Kidney (tissue), 13 donors: ENCODE measurements at regions not wholly inside any gene's neighbourhood (a gene's known extent, or its start where the extent isn't known, plus 50 kb on each side); places are given as distances from the start of the nearest gene placed in this dataset.

ENCODE experiments used
- DNase-seq, 5 donors: peaks; one replicate each; pipeline ENCODE4 v3.0.0-alpha.2; 2013 to 2020
- FAIRE-seq: peaks from 2 replicates; lab custom pipeline; 2012; peaks lifted over from hg19 to GRCh38; lab: Jason Lieb, UNC
- H3K27ac ChIP-seq, 2 donors: one replicate each; pipeline ENCODE4 v1.7.0; 2013; ENCODE audit warnings: low read depth in 2 of 2, low read length in 2 of 2, inconsistent platforms in 1 of 2
- H3K27me3 ChIP-seq: one replicate; pipeline ENCODE4 v1.7.1; 2013; ENCODE audit warnings: low read length, inconsistent platforms; ENCODE audit not compliant: control insufficient read depth, insufficient read depth
- H3K36me3 ChIP-seq, 3 donors: one replicate each; pipeline versions ENCODE4 v1.7.0 to v1.7.1; 2013; ENCODE audit warnings: low read length in 3 of 3, control low read depth in 1 of 3, inconsistent platforms in 1 of 3; ENCODE audit not compliant: insufficient read depth in 3 of 3, control insufficient read depth in 2 of 3
- H3K4me1 ChIP-seq, 3 donors: one replicate each; pipeline versions ENCODE4 v1.7.0 to v1.7.1; 2013; ENCODE audit warnings: low read length in 3 of 3, inconsistent platforms in 1 of 3, low read depth in 1 of 3; ENCODE audit not compliant: control insufficient read depth in 2 of 3, insufficient read depth in 2 of 3
- H3K4me3 ChIP-seq, 3 donors: one replicate each; pipeline versions ENCODE4 v1.7.0 to v1.8.1; 2013; ENCODE audit warnings: low read length in 3 of 3, control low read depth in 1 of 3, inconsistent platforms in 1 of 3
- H3K9ac ChIP-seq, 3 donors: one replicate each; pipeline versions ENCODE4 v1.7.0 to v1.7.1; 2013; ENCODE audit warnings: low read length in 3 of 3, control low read depth in 1 of 3, inconsistent platforms in 1 of 3
- H3K9me3 ChIP-seq, 3 donors: one replicate each; pipeline versions ENCODE4 v1.7.0 to v1.7.1; 2013; ENCODE audit warnings: low read length in 3 of 3, control low read depth in 1 of 3, inconsistent platforms in 1 of 3; ENCODE audit not compliant: control insufficient read depth in 2 of 3, insufficient read depth in 1 of 3
- CTCF ChIP-seq: IDR thresholded peaks from 3 replicates; pipeline ENCODE4 v1.5.1; 2012; ENCODE audit warnings: mild to moderate bottlenecking, moderate library complexity, borderline replicate concordance; ENCODE audit not compliant: insufficient read depth; ENCODE audit errors: extremely low read depth
- intact Hi-C: fragments of 100-400 bp; cut with DNase I; formaldehyde crosslinking; loops from one replicate; pipeline ENCODE4 v1.11.1; 2022
- donor health status: control.
- donor health status: control.
- donor health status: control.
- donor health status: control.
- donor health status: control.
- donor health status: DM: yes; HTN: yes; CAD: no.
- donor health status: Normal renal cell carcinoma (clear cell type).

- peak in 1 of 5 donors; percentile 70 for DNase-seq
- intact Hi-C loops, result no loop called here
These were observed 175.4 kb downstream of the CTTN start for GRCh38 chr11:70573701-70574151.

GRCh38 chr11:70574725-70575347 is 176.5 kb downstream of the CTTN start:
- H3K36me3 ChIP-seq, result no peaks in the 10 kb centered on the region
- no peak for FAIRE-seq
- intact Hi-C loops, result no loop called here
- no peaks in the 10 kb centered on the region for H3K27me3 ChIP-seq
- no peaks in the 10 kb centered on the region for H3K4me1 ChIP-seq
- TF ChIP-seq CTCF, result no peak
- no peak overlapping the region for H3K4me3 ChIP-seq
- no peak for DNase-seq
- H3K9ac ChIP-seq, result no peak overlapping the region
- no peak overlapping the region for H3K27ac ChIP-seq
- H3K9me3 ChIP-seq, result no peaks in the 10 kb centered on the region

More at GRCh38 chr11:70573701-70574151, 175.4 kb downstream of the CTTN start:
- TF ChIP-seq CTCF, result no peak
- H3K27me3 ChIP-seq, result no peaks in the 10 kb centered on the region
- no peak for FAIRE-seq
- H3K36me3 ChIP-seq, result no peaks in the 10 kb centered on the region
- no peaks in the 10 kb centered on the region for H3K9me3 ChIP-seq
- no peak overlapping the region for H3K27ac ChIP-seq
- no peak overlapping the region for H3K4me3 ChIP-seq
- H3K9ac ChIP-seq, result no peak overlapping the region
- H3K4me1 ChIP-seq, result peaks cover 0 to 4% (median 0%) of the 10 kb centered on the region in 3 donors

GRCh38 chr11:70575396-70576060 is 177.2 kb downstream of the CTTN start:
- Histone ChIP-seq H3K27me3 (no peaks in the 10 kb centered on the region), H3K9me3 (no peaks in the 10 kb centered on the region), H3K9ac (no peak overlapping the region), H3K4me3 (no peak overlapping the region), H3K27ac (no peak overlapping the region), H3K4me1 (no peaks in the 10 kb centered on the region), H3K36me3 (no peaks in the 10 kb centered on the region)
- no peak for FAIRE-seq
- DNase-seq, result no peak
- TF ChIP-seq CTCF, result no peak
- intact Hi-C loops, result no loop called here
